ENCODE measurements at regions not wholly inside any gene's neighbourhood (a gene's known extent, or its start where the extent isn't known, plus 50 kb on each side); places are given as distances from the start of the nearest gene placed in this dataset.

GRCh38 chr3:159803459-159803858, 185.2 kb upstream of the IL12A start:
- DNase-seq, result no peak

GRCh38 chr3:159804726-159805410, 183.8 kb upstream of the IL12A start:
- DNase-seq, result peak; percentile 93

GRCh38 chr3:159805411-159805772, 183.2 kb upstream of the IL12A start:
- DNase-seq, result no peak

GRCh38 chr3:159806412-159806811, 182.2 kb upstream of the IL12A start:
- DNase-seq, result no peak

GRCh38 chr3:159807137-159808040, 181.2 kb upstream of the IL12A start:
- no peak for DNase-seq

- DNase-seq, result no peak
These were observed 174.7 kb upstream of the IL12A start for GRCh38 chr3:159813822-159814531.

- DNase-seq, result no peak
These were observed 172.1 kb upstream of the IL12A start for GRCh38 chr3:159816512-159816911.

- no peak for DNase-seq
These were observed 171.5 kb upstream of the IL12A start for GRCh38 chr3:159817126-159817525.

GRCh38 chr3:159817571-159817970, 171.1 kb upstream of the IL12A start:
- no peak for DNase-seq

GRCh38 chr3:159818399-159818798, 170.2 kb upstream of the IL12A start:
- peak; percentile 55 for DNase-seq

GRCh38 chr3:159818997-159819500, 169.6 kb upstream of the IL12A start:
- no peak for DNase-seq

- DNase-seq, result no peak
These were observed 169.0 kb upstream of the IL12A start for GRCh38 chr3:159819676-159820075.

GRCh38 chr3:159821110-159821509, 167.5 kb upstream of the IL12A start:
- DNase-seq, result no peak

- no peak for DNase-seq
These were observed 166.9 kb upstream of the IL12A start for GRCh38 chr3:159821736-159822135.

- no peak for DNase-seq
These were observed 164.9 kb upstream of the IL12A start for GRCh38 chr3:159823780-159824179.

GRCh38 chr3:159824333-159824732, 164.3 kb upstream of the IL12A start:
- no peak for DNase-seq

- DNase-seq, result no peak
These were observed 163.3 kb upstream of the IL12A start for GRCh38 chr3:159825216-159825854.

- peak; percentile 84 for DNase-seq
These were observed 160.1 kb upstream of the IL12A start for GRCh38 chr3:159828542-159828943.

- no peak for DNase-seq
These were observed 159.6 kb upstream of the IL12A start for GRCh38 chr3:159829056-159829455.

GRCh38 chr3:159829539-159830227, 159.0 kb upstream of the IL12A start:
- DNase-seq, result no peak

- DNase-seq, result no peak
These were observed 158.0 kb upstream of the IL12A start for GRCh38 chr3:159830523-159831154.

GRCh38 chr3:159831466-159831865, 157.2 kb upstream of the IL12A start:
- DNase-seq, result no peak

Data from eye (tissue), 1 donor.